AG10803 (cell line): ENCODE measurements at regions not wholly inside any gene's neighbourhood (a gene's known extent, or its start where the extent isn't known, plus 50 kb on each side); places are given as distances from the start of the nearest gene placed in this dataset.

Experiments used
- DNase-seq: peaks from one replicate; pipeline ENCODE4 v3.0.0; 2010; ENCODE audit warnings: low read depth
- H3K4me3 ChIP-seq: 2 replicates; pipeline ENCODE4 v1.5.1; 2011; ENCODE audit warnings: mild to moderate bottlenecking, low read length, control low read depth
- CTCF ChIP-seq: conservative IDR thresholded peaks from 2 replicates; pipeline ENCODE4 v1.5.1; 2011; ENCODE audit warnings: mild to moderate bottlenecking, low read length, control low read depth, inconsistent platforms

- no peak overlapping the region for H3K4me3 ChIP-seq
- no peak for DNase-seq
- no peak for TF ChIP-seq CTCF
These were observed 109.4 kb upstream of the ADPGK start for GRCh38 chr15:72892986-72893385.

GRCh38 chr15:72890043-72890442 is 106.5 kb upstream of the ADPGK start:
- no peak for DNase-seq
- no peak overlapping the region for H3K4me3 ChIP-seq
- no peak for TF ChIP-seq CTCF

- no peak for TF ChIP-seq CTCF
- no peak for DNase-seq
- no peak overlapping the region for H3K4me3 ChIP-seq
These were observed 106.0 kb upstream of the ADPGK start for GRCh38 chr15:72889545-72889944.

GRCh38 chr15:72888811-72889210 is 105.3 kb upstream of the ADPGK start:
- TF ChIP-seq CTCF = no peak
- DNase-seq = no peak
- no peak overlapping the region for H3K4me3 ChIP-seq

- H3K4me3 ChIP-seq = no peak overlapping the region
- DNase-seq = no peak
- no peak for TF ChIP-seq CTCF
These were observed 104.7 kb upstream of the ADPGK start for GRCh38 chr15:72888211-72888610.

GRCh38 chr15:72887376-72887775 is 103.8 kb upstream of the ADPGK start:
- DNase-seq = no peak
- no peak for TF ChIP-seq CTCF
- H3K4me3 ChIP-seq = no peak overlapping the region

GRCh38 chr15:72884311-72884710 is 100.8 kb upstream of the ADPGK start:
- H3K4me3 ChIP-seq = no peak overlapping the region
- no peak for TF ChIP-seq CTCF
- no peak for DNase-seq
